MCF 10A (cell line): ENCODE measurements at regions not wholly inside any gene's neighbourhood (a gene's known extent, or its start where the extent isn't known, plus 50 kb on each side); places are given as distances from the start of the nearest gene placed in this dataset.

Experiments used
- BruUV-seq: library from RNA; stranded (reverse); fragments of 400-500 nt; replicated peaks from 2 replicates; lab custom pipeline; 2021; lab: Mats Ljungman, UMichigan
- CTCF ChIA-PET: fragments of 300-600 bp; sonication (Branson Sonifier 250); formaldehyde crosslinking; extraction: SDS; loops from one replicate; lab custom pipeline; 2021; ENCODE audit warnings: antibody characterized with exemption, inconsistent platforms; lab: Yijun Ruan, JAX
- POLR2A ChIA-PET: fragments of 300-600, 350-650 bp; sonication (Branson Sonifier 250); formaldehyde crosslinking; extraction: SDS; loops from one replicate; lab custom pipeline; 2020; ENCODE audit warnings: antibody characterized with exemption, inconsistent platforms; lab: Yijun Ruan, JAX
- DNase-seq: peaks from one replicate; pipeline ENCODE4 v3.0.0-alpha.2; 2018; ENCODE audit not compliant: unreplicated experiment
- H3K27ac Mint-ChIP-seq: one replicate; pipeline ENCODE4 v1.8.0; 2022; ENCODE audit warnings: mild to moderate bottlenecking, low read depth, mixed read lengths; ENCODE audit not compliant: unreplicated experiment
- H3K27me3 Mint-ChIP-seq: one replicate; pipeline ENCODE4 v1.8.0; 2022; ENCODE audit warnings: mixed read lengths; ENCODE audit not compliant: insufficient read depth, unreplicated experiment
- H3K36me3 Mint-ChIP-seq: one replicate; pipeline ENCODE4 v1.8.0; 2022; ENCODE audit warnings: mild to moderate bottlenecking, moderate library complexity, mixed read lengths; ENCODE audit not compliant: insufficient read depth, unreplicated experiment
- H3K4me1 Mint-ChIP-seq: one replicate; pipeline ENCODE4 v1.8.0; 2022; ENCODE audit warnings: mixed read lengths; ENCODE audit not compliant: insufficient read depth, unreplicated experiment
- H3K4me3 Mint-ChIP-seq: one replicate; pipeline ENCODE4 v1.8.0; 2022; ENCODE audit warnings: mild to moderate bottlenecking, moderate library complexity, mixed read lengths; ENCODE audit not compliant: unreplicated experiment
- H3K9me3 Mint-ChIP-seq: one replicate; pipeline ENCODE4 v1.8.0; 2022; ENCODE audit warnings: mixed read lengths; ENCODE audit not compliant: unreplicated experiment
- CTCF ChIP-seq: fragments of 200-600 bp; IDR thresholded peaks from one replicate; pipeline ENCODE4 v1.8.0; 2022; ENCODE audit warnings: antibody characterized with exemption, mild to moderate bottlenecking; ENCODE audit not compliant: unreplicated experiment
- intact Hi-C: fragments of 100-400 bp; cut with micrococcal nuclease; formaldehyde crosslinking; loops from 2 replicates; pipeline ENCODE4 v1.14.1; 2022

GRCh38 chr5:2895876-2896275 lies 144.4 kb upstream of the IRX2 start:
- Mint-ChIP-seq H3K36me3 (no peaks in the 10 kb centered on the region), H3K27ac (no peak overlapping the region), H3K27me3 (no peaks in the 10 kb centered on the region), H3K4me3 (no peak overlapping the region), H3K4me1 (no peaks in the 10 kb centered on the region), H3K9me3 (peaks cover 7% of the 10 kb centered on the region)
- no peak for TF ChIP-seq CTCF
- no peak for DNase-seq
- POLR2A ChIA-PET: no interaction called here
- intact Hi-C loops: no loop called here
- CTCF ChIA-PET: interaction anchor here (0.7 kb wide), 1 partner anchor 1210 kb away, joined by 3 read pairs; no protein-coding TSS in a partner anchor
- BruUV-seq: no TSS peak

- no peak overlapping the region for H3K27ac Mint-ChIP-seq
- H3K27me3 Mint-ChIP-seq: no peaks in the 10 kb centered on the region
- no TSS peak for BruUV-seq
- no peak overlapping the region for H3K4me3 Mint-ChIP-seq
- ChIA-PET CTCF (interaction anchor here (0.7 kb wide), 1 partner anchor 1211 kb away, joined by 3 read pairs; no protein-coding TSS in a partner anchor), POLR2A (no interaction called here)
- no peaks in the 10 kb centered on the region for H3K36me3 Mint-ChIP-seq
- H3K9me3 Mint-ChIP-seq: peaks cover 7% of the 10 kb centered on the region
- no peak for TF ChIP-seq CTCF
- intact Hi-C loops: no loop called here
- DNase-seq: no peak
- H3K4me1 Mint-ChIP-seq: no peaks in the 10 kb centered on the region
Measured at GRCh38 chr5:2895196-2895595, 143.7 kb upstream of the IRX2 start.

GRCh38 chr5:2894736-2895135 lies 143.3 kb upstream of the IRX2 start:
- Mint-ChIP-seq H3K4me3 (no peak overlapping the region), H3K27ac (no peak overlapping the region), H3K9me3 (peaks cover 7% of the 10 kb centered on the region), H3K4me1 (no peaks in the 10 kb centered on the region), H3K27me3 (no peaks in the 10 kb centered on the region), H3K36me3 (no peaks in the 10 kb centered on the region)
- DNase-seq: no peak
- ChIA-PET CTCF (interaction anchor here (0.6 kb wide), 1 partner anchor 1373 kb away, joined by 6 read pairs; no protein-coding TSS in a partner anchor), POLR2A (no interaction called here)
- TF ChIP-seq CTCF: no peak
- intact Hi-C loops: no loop called here
- no TSS peak for BruUV-seq

- ChIA-PET CTCF (interaction anchor here (0.6 kb wide), 2 partner anchors 99 to 1372 kb away, joined by 3 to 6 read pairs; no protein-coding TSS in a partner anchor), POLR2A (no interaction called here)
- intact Hi-C loops: no loop called here
- Mint-ChIP-seq H3K27ac (no peak overlapping the region), H3K4me3 (no peak overlapping the region), H3K9me3 (peaks cover 7% of the 10 kb centered on the region), H3K36me3 (no peaks in the 10 kb centered on the region), H3K27me3 (no peaks in the 10 kb centered on the region), H3K4me1 (no peaks in the 10 kb centered on the region)
- no peak for TF ChIP-seq CTCF
- no peak for DNase-seq
- BruUV-seq: no TSS peak
Measured at GRCh38 chr5:2894316-2894715, 142.8 kb upstream of the IRX2 start.
